ENCODE measurements at regions not wholly inside any gene's neighbourhood (a gene's known extent, or its start where the extent isn't known, plus 50 kb on each side); places are given as distances from the start of the nearest gene placed in this dataset.

DNA sequence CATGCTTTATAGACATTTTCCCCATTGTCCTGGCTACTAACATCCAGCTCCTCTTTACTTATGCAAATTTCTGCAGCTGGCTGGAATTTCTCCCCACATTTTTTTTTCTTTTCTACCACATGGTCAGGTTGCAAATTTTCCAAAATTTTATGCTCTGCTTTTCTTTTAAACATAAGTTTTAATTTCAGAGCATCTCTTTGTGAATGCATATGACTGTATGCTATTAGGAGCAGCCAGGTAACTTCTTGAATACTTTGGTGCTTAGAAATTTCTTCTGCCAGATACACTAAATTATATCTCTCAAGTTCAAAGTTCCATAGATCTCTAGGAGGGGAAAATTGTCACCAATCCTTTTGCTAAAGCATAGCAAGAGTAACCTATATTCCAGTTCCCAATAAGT lies 365.9 kb downstream of the LRFN5 start:
- TF ChIP-seq, protein P1, sequence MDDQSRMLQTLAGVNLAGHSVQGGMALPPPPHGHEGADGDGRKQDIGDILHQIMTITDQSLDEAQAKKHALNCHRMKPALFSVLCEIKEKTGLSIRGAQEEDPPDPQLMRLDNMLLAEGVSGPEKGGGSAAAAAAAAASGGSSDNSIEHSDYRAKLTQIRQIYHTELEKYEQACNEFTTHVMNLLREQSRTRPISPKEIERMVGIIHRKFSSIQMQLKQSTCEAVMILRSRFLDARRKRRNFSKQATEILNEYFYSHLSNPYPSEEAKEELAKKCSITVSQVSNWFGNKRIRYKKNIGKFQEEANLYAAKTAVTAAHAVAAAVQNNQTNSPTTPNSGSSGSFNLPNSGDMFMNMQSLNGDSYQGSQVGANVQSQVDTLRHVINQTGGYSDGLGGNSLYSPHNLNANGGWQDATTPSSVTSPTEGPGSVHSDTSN (IDR thresholded peaks at IDR 0.05) = no peak
- TF ChIP-seq MYC (IDR thresholded peaks at IDR 0.05; ENCODE audit: borderline replicate concordance, low read length) = no peak
- TF ChIP-seq, protein P2, sequence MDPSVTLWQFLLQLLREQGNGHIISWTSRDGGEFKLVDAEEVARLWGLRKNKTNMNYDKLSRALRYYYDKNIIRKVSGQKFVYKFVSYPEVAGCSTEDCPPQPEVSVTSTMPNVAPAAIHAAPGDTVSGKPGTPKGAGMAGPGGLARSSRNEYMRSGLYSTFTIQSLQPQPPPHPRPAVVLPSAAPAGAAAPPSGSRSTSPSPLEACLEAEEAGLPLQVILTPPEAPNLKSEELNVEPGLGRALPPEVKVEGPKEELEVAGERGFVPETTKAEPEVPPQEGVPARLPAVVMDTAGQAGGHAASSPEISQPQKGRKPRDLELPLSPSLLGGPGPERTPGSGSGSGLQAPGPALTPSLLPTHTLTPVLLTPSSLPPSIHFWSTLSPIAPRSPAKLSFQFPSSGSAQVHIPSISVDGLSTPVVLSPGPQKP (IDR thresholded peaks at IDR 0.05; ENCODE audit: low read depth, low read length) = no peak
- no peak for DNase-seq (ENCODE audit: low read depth in 1 of 2, low spot score in 1 of 2)
- Histone ChIP-seq H3K9me3 (no peaks in the 10 kb centered on the region; the same call in 2 of the 3 replicates), H3K4me3 (no peak overlapping the region), H3K4me1 (no peaks in the 10 kb centered on the region), H3K27ac (no peak overlapping the region), H3K4me2 (no peak overlapping the region)
- ChIA-PET POLR2A (no interaction called here), CTCF (no interaction called here)
- no peak for FAIRE-seq
- ATAC-seq = no peak

DNA sequence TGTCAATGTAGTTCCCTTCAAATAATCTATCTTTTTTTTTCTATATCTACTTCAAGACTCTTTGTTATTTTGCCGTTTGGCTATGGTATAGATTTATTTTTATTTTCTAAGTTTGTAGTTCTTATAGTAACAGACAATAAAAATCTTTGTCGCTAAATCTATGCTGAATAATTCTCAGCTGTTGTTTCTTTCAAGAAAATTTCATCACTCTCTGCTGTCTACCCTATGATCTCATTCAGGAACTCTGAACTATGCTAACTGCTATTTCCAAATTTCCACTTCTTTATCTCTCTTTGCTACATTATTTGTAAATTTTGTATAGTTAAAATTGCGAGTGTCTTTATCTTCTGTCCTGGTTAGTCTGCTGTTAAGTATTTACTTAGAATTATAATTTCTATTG lies 353.6 kb downstream of the LRFN5 start:
- DNase-seq (ENCODE audit: low read depth in 1 of 2, low spot score in 1 of 2) (no peak), FAIRE-seq (no peak), ATAC-seq (no peak)
- no peaks in the 10 kb centered on the region; the same call in 2 of the 3 replicates for H3K9me3 ChIP-seq
- ChIA-PET POLR2A (no interaction called here), CTCF (no interaction called here)
- peaks cover 5% of the 10 kb centered on the region; the same call in 1 of the 3 replicates for H3K4me1 ChIP-seq
- no peak for TF ChIP-seq CBX2 (IDR thresholded peaks at IDR 0.05; ENCODE audit: borderline replicate concordance, low read depth)
- TF ChIP-seq ZNF302 (CRISPR knock-in tag; IDR thresholded peaks at IDR 0.05) = no peak
- no peak for TF ChIP-seq FOSB (CRISPR knock-in tag; IDR thresholded peaks at IDR 0.05)
- TF ChIP-seq SREBF2 (IDR thresholded peaks at IDR 0.05) = no peak
- no peak overlapping the region for H3K27ac ChIP-seq
- no peak overlapping the region for H3K4me2 ChIP-seq
- 34% methylated on average over 3 of the region's 3 CpGs for WGBS (ENCODE audit: missing lambda C conversion rate)
- H3K4me3 ChIP-seq = no peak overlapping the region

GRCh38 chr14:41957459-41957858 lies 350.8 kb downstream of the LRFN5 start:
- no peak for ATAC-seq
- Histone ChIP-seq H3K27ac (no peak overlapping the region), H3K9me3 (no peaks in the 10 kb centered on the region), H3K4me3 (no peak overlapping the region), H3K4me2 (no peak overlapping the region), H3K4me1 (peaks cover 5% of the 10 kb centered on the region; the same call in 1 of the 3 replicates)
- ChIA-PET CTCF (no interaction called here), POLR2A (no interaction called here)
- no peak for FAIRE-seq
- DNase-seq (ENCODE audit: low read depth in 1 of 2, low spot score in 1 of 2) = no peak
- WGBS (ENCODE audit: missing lambda C conversion rate) = 33% methylated on average over 1 of the region's 1 CpG
- TF ChIP-seq CHD2 (IDR thresholded peaks at IDR 0.05; ENCODE audit: low read length, partially characterized antibody) = no peak
- TF ChIP-seq, protein P3, sequence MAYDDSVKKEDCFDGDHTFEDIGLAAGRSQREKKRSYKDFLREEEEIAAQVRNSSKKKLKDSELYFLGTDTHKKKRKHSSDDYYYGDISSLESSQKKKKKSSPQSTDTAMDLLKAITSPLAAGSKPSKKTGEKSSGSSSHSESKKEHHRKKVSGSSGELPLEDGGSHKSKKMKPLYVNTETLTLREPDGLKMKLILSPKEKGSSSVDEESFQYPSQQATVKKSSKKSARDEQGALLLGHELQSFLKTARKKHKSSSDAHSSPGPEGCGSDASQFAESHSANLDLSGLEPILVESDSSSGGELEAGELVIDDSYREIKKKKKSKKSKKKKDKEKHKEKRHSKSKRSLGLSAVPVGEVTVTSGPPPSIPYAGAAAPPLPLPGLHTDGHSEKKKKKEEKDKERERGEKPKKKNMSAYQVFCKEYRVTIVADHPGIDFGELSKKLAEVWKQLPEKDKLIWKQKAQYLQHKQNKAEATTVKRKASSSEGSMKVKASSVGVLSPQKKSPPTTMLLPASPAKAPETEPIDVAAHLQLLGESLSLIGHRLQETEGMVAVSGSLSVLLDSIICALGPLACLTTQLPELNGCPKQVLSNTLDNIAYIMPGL (CRISPR knock-in tag; IDR thresholded peaks at IDR 0.05; ENCODE audit: borderline replicate concordance) = no peak
- TF ChIP-seq EP300 (IDR thresholded peaks at IDR 0.05) = no peak
- TF ChIP-seq USF2 (IDR thresholded peaks at IDR 0.05) = no peak
- no peak for TF ChIP-seq MYC (IDR thresholded peaks at IDR 0.05; ENCODE audit: borderline replicate concordance, low read length)
- TF ChIP-seq MAFK (IDR thresholded peaks at IDR 0.05; ENCODE audit: partially characterized antibody) = no peak

Small RNA genes in the stretch of these regions (small RNA-seq; reads per million reads assigned to genes)
- gene AL163153.1 (0 reads per million in 6 experiments), gene AL358913.1 (0 reads per million in 6 experiments), gene AL442163.3 (0 reads per million in 6 experiments)
